SW480 (cell line): ENCODE measurements at regions not wholly inside any gene's neighbourhood (a gene's known extent, or its start where the extent isn't known, plus 50 kb on each side); places are given as distances from the start of the nearest gene placed in this dataset.
"Not testable (repeated sequence)": the region's sequence is repeated elsewhere in the genome, so short reads cannot be mapped to it uniquely, and the experiment has no call there.

ENCODE experiments used
- DNase-seq: peaks from one replicate; pipeline ENCODE4 v3.0.0-alpha.2; 2016; ENCODE audit warnings: low spot score

DNA sequence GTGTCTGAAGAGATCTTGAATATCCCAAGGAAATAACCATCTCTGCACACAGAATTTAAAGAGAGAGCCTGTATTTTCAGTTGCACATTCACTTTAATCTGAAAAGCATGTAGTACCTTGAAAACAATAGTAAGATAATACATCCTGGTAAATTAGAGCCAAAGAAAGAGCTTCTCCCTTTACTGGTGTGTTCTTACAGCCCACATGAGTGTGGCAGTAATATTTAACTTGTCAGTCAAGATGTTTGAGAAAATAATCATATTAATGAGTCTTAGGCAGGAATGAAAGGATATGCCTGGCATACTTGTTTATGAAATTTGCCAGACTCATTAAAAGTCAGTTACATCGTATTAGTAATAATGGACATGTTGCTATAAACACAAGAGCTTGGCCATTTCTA is 908.4 kb upstream of the ADGRL4 start:
- DNase-seq = no peak

DNA sequence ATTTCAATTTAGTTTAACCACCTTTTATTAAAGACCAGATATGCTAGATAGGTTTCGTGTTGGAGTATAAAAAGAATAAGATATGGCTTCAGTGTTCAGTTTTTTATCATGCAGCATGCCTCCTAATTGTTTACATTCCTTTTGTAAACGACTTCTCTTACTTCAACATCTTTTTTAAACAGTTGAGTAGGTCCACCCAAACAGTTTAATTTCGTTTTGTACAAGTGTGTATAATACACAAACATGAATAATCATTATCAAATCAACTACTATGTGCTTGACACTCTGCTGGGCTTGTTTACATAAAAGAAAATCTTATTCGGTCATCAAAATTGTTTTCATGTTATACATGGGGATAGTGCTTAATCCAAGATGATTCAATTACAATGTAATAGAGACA is 906.3 kb upstream of the ADGRL4 start:
- no peak for DNase-seq

DNA sequence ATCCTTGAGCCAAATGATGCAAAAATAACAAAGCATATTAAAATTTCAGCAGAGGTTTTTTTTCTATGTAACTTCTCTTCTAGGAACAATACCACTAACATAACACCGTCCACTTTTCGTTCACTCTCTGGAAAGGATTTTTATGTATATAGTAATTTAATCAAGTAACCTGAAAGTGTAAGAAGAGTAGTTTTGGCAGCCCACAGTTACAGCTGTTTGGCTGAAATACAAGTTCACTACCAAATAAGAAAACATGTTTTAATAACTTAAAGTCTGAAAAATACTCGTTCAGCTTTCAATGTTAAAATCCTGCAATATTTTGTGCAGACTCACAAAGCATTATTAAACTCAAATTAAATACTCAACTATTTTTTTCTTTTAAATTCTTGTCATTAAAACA is 896.8 kb upstream of the ADGRL4 start:
- no peak for DNase-seq

DNA sequence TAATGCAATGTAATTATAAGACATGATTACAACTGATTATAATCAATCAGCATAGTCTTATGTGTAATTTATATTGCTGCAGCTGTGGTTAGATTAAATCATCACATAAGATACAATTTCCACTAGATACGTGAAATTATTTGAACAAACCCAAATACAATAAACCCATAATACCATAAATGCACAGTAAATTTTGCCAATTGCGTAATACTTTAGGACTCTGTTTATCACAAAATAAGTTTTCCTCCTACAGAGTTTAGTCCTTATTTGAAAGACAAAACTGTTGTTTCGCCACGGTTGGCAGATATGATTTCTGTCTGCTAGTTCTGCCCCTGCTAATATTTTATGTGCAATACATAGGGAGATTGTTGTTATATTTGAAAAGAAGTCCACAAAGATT is 895.9 kb upstream of the ADGRL4 start:
- no peak for DNase-seq

DNA sequence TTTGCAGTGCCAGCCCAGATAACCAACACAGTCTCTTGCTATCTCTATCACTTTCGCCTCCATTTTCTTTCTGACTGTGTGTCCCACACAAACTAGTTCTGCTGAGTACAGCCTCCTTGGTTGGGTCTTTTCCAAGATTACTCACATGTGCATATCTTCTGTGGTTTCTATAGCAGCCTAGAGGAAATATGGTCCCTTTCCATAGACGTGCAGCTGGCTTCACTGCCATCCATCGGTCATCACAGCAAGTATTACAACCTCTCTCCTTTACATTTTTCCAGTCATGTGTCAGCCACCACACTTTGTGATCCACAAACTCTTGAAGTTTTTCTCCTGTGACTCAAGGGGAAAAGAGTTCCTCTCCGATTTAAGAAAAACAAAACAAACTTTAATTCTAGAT is 893.4 kb upstream of the ADGRL4 start:
- no peak for DNase-seq

DNA sequence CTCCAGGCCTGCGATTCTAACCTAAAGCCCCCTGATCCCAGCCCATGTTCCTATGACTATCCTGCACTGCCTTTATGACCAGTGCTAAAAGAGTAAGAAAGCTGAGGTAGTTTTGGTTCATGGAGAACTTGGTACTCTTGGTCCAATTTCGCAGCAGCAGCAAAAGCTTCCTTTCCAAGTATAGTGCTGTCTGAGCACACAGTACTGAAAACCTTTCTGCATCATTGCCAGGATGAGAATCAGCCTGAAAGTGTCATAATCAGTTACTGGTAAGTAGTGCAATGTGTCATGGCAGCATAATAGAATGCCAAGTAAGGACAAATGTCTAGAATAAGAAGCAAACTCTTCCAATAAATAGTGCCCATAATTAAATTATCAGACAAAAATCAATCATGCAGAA is 889.6 kb upstream of the ADGRL4 start:
- DNase-seq = no peak

DNA sequence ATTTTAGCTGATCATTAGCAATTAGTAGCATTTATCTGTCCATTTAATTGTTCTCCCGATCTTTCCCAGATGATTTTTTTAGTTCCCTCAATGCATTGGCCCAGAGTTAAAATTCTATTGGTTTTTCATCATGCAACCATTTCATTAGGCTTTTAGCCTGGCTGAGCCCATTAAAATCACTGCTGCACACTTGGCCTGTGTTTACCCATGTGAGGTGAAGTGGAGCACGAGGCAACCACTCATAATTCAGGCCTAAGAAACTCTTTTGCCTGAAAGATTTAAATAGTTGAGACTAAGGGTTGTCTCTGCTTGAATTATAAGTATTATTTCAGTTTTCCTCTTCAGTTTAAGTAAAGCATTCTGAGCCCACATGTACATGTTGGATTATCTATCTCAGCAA is 889.0 kb upstream of the ADGRL4 start:
- DNase-seq = no peak

DNA sequence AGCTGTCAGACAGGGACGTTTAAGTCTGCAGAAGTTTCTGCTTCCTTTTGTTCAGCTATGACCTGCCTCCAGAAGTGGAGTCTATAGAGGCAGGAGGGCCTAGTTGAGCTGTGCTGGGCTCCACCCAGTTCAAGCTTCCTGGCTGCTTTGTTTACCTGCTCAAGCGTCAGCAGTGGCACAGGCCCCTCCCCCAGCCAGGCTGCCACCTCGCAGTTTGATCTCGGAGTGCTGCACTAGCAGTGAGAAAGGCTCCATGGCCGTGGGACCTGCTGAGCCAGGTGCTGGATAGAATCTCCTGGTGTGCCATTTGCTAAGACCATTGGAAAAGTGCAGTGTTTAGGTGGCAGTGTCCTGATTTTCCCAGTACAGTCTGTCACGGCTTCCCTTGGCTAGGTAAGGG is 887.6 kb upstream of the ADGRL4 start:
- not testable (repeated sequence) for DNase-seq

DNA sequence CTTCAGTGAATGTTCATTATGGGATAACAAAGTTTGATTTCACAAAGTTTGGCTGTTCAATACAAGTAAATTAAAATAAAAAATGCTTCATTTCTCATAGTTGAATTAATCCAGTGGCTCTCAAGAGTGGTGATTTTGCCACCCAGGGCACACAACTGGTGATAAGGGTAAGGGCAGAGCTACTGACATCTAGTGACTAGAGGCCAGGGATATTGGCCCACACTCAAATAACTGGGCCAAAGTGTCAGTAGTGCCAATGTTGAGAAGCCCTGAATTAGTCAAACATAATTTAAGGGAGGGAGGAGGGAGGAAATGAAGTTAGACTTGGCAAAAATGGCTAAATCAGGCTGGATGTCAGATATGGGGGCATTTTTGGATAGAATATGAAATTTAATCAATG is 880.5 kb upstream of the ADGRL4 start:
- DNase-seq = no peak

DNA sequence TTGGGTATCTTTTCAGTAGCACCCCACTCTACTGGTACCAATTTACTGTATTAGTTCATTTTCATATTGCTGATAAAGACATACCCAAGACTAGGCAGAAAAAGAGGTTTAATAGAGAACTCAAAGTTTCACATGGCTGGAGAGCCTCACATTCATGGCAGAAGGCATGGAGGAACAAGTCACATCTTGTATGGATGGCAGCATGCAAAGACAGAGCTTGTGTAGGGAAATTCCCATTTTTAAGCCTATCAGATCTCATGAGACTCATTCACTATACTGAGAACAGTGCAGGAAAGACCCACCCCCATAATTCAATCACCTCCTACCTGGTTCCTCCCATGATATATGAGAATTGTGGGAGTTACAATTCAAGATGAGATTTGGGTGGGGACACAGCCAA is 878.6 kb upstream of the ADGRL4 start:
- no peak for DNase-seq

DNA sequence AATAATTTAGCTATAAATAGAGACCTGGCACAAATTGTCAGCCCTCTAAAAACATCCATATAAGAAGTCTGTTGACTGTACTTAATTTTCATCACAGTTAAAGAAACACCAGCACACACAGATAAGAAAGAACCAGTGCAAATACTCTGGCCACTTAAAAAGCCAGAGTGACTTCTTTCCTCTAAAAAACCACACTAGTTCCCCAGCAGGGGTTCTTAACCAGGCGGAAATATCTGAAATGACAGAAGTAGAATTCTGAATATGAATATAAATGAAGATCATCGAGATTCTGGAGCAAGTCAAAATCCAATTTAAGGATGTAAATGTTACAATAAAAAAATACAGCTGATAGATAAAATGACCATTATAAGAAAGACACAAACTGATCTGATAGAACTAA is 870.6 kb upstream of the ADGRL4 start:
- no peak for DNase-seq

DNA sequence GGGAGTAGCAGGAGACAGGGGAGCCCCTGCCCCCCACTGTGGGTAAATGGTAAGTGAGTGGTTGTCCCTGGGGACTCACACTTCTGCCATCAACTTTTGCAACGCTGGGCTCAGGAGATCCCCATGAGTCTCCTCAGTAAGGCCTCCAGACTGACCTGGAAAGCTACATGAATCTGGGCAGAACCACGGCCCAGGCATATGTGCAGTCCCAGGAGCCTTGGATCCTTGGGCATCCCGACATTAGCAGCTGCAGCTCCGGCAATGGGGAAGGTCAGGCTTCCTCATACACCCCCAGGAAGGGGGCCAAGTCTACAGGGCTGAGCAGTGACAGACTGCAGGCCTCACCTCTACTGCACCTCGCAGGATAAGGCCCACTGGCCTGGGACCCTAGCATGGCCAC is 868.7 kb upstream of the ADGRL4 start:
- no peak for DNase-seq

DNA sequence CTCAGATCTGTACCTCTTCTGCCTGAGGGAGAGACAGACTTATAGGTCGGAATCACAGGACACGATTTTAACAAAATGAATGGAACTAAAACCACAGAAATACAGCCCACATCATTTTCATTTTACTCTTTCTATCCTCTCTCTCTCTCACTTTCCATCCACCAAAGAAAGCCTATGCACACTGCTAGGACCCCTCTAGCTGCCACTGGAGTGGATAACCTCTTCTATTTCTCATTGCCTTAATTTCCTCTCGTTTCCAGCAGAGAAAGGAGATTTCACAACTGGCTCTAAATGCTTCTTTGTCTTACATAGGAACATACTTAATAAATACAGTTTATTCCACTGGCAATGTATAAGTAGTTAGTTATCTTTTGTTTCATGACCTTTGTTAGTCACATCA is 867.8 kb upstream of the ADGRL4 start:
- no peak for DNase-seq

DNA sequence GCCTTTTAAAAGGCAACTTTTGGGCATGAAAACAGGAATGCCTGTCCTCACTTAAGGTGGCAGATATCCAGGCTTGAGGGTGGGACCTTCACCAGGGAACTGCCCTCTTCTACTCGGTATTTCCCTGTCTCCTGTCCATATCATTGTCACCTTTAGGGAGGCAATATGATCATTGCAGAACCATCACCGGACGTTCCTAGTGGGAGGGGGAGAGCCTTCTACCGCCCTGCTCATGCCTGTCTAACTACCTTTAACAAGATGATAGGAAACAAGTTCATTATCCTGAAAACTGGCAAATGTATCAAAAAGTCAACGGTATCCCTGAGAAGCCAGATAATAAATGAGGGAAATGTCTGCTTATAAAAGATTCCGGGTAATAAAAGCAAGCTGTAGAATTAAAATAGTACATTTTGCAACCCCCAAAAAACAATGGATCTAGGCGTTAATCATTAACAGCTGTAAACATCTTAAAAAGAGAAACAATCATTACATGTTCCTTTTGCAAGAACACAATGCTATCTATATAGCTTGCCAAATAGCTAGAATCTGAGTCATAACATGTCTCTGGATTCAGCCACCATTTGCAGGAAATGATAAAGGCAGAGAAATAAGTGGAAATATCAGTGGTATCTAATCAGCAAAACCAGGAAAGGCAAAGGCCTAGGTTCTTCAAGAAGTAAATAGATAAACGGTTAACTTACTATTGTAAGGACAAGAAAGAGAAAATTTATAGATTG is 852.9 kb upstream of the ADGRL4 start:
- DNase-seq = no peak

DNA sequence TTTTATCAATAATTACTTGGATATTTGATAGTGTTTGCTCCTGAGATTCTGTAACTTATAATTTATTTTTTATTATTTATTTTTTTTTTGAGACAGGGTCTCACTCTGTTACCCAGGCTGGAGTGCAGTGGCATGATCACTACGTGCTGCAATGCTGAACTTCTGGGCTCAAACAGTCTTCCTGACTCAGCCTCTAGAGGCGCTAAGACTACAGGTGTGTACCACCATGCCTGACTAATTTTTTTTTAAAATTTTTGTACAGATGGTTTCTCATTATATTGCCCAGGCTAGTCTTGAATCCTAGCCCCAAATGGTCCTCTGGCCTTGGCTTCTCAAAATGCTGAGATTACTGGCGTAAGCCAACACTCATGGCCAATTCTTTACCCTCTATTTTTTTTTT is 845.5 kb upstream of the ADGRL4 start:
- no peak for DNase-seq

DNA sequence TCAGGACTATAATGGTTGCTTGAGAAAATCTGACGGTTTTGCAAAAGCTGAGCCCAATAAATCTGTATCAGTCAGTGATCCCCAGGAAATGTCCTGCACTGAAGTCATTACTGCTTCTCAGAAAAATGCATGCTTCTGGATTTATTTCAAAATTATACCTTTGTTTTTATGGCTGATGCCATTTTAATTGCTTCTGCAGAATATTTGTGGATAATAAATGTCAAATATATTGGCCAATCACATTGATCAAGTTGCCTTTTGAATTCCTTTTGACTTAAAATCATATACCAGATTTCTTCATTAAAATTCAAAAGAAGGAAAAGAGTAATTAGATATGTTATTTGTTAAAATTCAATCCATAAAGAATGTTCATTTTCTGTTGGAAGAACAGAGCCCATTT is 842.9 kb upstream of the ADGRL4 start:
- no peak for DNase-seq

DNA sequence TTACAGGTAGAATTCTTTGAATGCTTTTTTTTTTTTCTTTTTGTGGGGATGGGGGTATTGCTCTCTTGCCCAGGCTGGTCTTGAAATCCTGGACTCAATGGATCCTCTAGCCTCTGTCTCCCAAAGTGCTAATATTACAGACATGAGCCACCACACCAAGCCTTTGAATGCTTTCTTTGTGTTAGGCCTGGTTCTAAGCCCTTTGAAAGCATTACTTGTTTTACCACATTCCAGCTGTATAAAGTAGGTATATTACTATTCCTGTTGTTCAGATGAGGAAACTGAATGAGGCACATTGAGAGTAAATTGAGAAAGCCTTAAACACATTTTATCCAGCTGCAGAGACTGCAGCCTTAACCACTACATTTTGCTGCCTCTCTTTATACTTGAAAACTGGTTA is 841.8 kb upstream of the ADGRL4 start:
- no peak for DNase-seq

DNA sequence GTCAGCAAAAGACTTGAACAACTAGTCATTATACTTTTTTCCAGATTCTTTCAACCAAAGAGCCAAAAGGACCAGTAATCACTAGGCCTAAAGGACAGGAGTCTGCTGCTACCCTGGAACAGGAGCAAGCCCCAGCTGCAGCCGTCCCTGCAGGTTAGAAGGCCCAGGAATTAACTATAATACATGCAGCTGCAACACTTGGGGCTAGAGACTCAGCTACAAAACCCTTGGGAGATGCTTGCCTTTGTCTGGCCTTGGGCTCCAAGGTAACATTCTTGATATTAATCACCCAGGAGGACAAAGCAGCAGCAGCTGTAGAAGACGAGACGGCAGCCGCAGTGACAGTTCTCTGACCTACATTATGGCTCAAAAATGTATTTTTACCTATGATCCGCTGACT is 841.2 kb upstream of the ADGRL4 start:
- DNase-seq = no peak

DNA sequence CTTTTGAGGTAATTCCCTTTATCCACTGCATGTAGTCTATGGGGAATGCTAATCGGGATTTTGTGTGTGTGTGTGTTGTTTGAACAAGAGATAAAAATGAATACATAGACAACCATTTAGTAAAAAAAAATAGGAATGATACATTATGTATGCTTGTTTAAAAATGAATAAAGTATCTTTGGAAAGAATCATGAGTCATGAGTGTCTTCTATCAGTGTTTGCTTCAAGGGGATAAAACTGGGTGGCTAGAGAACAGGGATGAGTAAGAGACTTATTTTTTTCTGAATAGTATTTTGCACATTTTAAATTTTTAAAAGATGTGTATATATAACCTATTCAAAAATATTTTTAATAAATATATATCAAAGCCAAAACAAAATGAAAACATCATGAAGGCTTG is 839.4 kb upstream of the ADGRL4 start:
- no peak for DNase-seq

DNA sequence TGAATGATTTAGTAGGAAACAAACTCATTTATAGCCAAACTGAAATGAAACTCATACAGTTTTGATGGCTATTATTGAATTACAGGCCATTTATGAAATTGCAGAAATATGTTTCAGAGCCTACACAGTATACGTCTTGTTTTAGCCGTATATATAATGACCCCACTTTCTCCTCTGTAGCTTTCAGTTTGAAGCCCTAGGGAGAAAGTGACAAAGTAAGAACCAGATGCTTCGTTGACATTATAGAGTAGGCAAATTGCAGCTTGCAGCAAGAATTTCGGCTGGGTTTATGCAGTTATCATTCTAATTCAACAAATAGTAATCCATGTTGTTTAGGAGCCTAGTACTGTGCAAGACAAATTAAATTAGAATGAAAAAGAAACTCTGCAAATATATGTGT is 836.3 kb upstream of the ADGRL4 start:
- DNase-seq = no peak

DNA sequence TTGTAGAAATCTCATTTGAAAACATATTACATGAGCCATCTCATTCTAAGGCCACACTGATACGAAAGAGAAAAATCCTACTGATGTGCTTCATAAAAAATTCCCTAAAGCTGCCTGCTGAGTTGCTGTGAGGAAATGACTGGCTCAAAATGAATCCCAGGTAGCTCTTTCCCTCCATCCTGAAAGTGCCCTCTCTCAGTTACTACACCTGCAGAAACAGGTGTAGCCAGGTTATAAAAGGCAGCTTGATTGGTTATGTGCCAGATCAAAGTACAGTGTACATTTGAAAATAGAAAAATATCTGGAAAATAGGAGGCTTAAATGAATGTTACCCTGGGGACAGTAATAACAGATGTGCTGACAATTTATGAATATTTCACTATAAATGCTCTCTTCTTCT is 833.4 kb upstream of the ADGRL4 start:
- DNase-seq = no peak

DNA sequence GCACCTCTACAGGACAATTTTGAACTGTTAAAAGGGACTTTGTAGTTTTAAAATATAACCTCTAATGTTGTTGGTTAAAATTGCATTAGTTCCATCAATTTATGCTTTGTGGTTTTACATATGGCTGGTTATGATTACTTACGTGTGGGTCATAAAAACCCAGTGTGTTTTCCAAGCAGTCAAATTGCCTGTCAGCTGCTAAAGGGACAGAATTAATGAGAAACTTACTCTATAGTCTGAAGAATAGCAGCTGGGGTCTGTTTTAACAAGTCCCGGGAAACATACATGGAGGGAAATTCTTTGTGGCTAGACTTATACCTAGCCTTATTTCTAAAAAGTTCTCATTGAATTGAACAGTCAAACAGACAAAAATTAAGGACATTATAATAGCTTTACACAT is 820.9 kb upstream of the ADGRL4 start:
- no peak for DNase-seq

DNA sequence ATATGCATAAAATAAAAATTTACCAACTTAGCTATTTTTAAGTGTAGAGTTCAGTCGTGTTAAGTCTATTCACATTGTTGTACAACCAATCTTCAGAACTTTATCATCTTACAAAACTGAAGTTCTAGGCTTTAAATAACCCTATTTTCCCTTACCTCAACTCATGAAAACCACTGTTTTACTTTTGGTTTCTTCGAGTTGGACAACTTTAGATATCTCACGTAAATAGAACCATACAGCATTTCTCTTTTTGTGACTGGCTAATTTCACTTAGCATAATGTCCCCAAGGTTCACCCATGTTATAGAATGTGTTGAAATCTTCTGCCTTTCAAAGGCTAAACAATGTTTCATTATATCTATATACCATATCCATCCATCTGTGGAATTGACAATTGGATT is 819.0 kb upstream of the ADGRL4 start:
- no peak for DNase-seq

DNA sequence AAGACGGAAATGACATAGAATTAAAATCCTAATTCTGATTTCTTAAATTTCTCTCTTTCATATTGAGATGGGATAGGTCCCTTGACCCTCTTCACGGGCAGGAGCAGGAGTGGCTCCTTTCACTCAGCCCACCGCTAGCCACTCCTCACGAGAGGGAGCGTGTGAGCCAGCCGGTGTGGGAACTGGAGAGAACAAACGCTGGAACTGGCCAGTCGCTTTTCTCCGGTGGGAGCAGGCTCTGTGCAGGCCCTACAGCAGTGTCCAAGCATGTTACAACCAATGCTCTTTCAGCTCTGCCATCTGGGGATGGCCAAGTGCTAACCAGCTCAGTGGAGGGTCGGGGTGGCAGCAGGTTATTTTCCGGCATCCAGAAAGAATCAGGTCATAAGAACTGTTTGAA is 815.5 kb upstream of the ADGRL4 start:
- DNase-seq = no peak

DNA sequence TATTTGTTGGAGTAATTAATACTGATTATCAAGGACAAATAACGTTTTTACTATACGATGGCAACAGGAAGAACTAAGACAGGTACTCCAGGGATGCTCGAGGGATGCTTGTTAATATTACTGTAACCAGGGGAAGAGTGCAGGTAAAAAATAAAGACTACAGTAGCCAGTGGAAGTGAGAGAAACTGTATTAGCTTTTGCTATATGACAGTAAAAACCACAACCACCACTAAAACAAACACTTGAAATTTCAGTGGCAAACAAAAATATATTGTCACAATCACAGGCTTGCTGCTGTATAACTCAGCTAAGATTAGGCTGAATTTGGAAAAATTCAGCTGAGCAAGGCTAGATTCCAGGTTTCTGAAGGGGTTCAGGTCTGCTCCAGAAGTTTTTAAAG is 812.6 kb upstream of the ADGRL4 start:
- DNase-seq = no peak
